Ovary (tissue), 3 donors: ENCODE measurements at regions not wholly inside any gene's neighbourhood (a gene's known extent, or its start where the extent isn't known, plus 50 kb on each side); places are given as distances from the start of the nearest gene placed in this dataset.

Experiments
- CTCF ChIP-seq, 3 donors: fragments of 450-650 bp in 2 of 3; fragments of 200-600 bp in 1 of 3; IDR thresholded peaks; one replicate each; pipeline versions ENCODE4 v1.5.1 to v1.8.0; 2016 to 2022; ENCODE audit warnings: antibody characterized with exemption in 3 of 3, mild to moderate bottlenecking in 1 of 3
- EP300 ChIP-seq: sonication (generic); formaldehyde crosslinking; IDR thresholded peaks from one replicate; pipeline ENCODE4 v1.6.1; 2017; ENCODE audit warnings: antibody characterized with exemption
- POLR2A ChIP-seq: fragments of 450-650 bp; IDR thresholded peaks from one replicate; pipeline ENCODE4 v1.6.1; 2017; ENCODE audit warnings: antibody characterized with exemption, mild to moderate bottlenecking, moderate library complexity
- donor health status: DM: no; HTN: no; CAD: no.

GRCh38 chr13:34857558-34858325 lies 84.3 kb upstream of the NBEA start:
- TF ChIP-seq CTCF (IDR thresholded peaks at IDR 0.05) (no peak), POLR2A (no peak), EP300 (no peak)
